Hematopoietic multipotent progenitor cell (in vitro differentiated cells): ENCODE measurements at regions not wholly inside any gene's neighbourhood (a gene's known extent, or its start where the extent isn't known, plus 50 kb on each side); places are given as distances from the start of the nearest gene placed in this dataset.
A peak's percentile ranks its signal among the peaks of the same experiment; 100 is the strongest.
"Not testable (repeated sequence)": the region's sequence is repeated elsewhere in the genome, so short reads cannot be mapped to it uniquely, and the experiment has no call there.

ENCODE experiments used
- DNase-seq, 3 donors: peaks; one replicate each; pipeline ENCODE4 v3.0.0-alpha.2; 2011 to 2015; ENCODE audit warnings: low read depth in 2 of 3, low spot score in 2 of 3

GRCh38 chr20:63145156-63145555 lies 70.8 kb downstream of the YTHDF1 start:
- no peak for DNase-seq

GRCh38 chr20:63142933-63143332 lies 73.0 kb downstream of the YTHDF1 start:
- no peak for DNase-seq

GRCh38 chr20:63141531-63141930 lies 74.4 kb downstream of the YTHDF1 start:
- DNase-seq, result no peak

DNA sequence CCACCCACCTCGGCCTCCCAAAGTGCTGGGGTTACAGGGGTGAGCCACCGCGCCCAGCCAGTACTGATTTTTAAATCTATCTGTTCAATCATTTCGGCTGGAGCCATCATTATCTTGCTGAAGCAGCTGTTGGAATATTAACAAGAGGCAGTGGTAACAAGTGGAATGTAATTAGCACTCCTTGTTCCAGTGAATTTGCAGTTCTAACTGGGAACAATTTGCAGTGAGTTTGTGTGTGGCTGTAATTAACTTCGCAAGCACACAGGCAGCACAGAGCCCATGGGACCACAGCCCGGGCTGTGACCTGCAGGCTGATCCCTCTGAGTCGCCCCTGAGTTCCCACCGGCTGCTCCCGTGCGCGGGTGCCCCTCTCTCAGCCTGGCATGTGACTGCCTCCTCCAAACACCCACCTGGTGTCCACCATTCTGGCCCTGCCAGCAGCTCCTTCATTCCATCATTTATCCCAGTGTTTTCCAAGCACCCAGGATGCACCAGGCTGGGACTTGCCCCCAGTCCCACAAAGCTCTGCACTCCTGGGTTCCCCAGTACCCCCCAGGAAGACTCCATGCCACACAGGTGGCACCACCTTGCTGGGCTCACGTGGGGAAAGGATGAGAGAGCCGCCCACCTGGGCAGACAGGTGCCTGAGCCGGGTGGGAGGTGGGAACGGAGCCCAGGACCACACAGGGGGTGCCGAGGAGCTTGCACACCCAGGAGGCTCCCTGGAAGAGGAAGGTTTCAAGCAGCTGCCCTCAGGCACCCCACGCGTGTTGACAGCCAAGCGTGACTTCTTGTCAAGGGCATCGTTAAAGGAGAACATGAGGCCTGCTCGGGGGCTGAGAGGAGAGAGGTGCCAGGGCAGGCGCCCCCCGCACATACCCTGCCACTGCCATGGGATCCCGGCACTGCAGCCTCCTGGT lies 75.2 kb downstream of the YTHDF1 start:
- DNase-seq, result no peak

DNA sequence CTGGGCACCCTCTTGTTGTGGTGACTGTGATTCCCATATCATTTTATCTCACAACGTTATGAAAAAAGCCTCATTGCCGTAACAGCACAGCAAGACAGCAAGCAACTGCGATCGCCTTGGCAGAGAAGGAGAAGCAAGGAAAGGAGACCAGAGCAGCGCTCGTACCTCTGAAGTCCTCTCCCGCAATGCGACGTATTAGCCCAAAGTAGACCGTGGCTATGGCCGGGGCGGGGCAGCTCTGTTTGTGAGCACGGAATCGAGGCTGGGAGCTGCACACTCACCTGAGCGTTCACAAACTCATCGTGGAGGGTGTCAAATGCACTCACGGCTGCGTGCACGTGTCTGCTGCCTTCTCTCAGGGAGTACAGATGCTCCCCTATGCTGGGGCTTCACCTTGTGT lies 76.1 kb downstream of the YTHDF1 start:
- DNase-seq, result no peak

DNA sequence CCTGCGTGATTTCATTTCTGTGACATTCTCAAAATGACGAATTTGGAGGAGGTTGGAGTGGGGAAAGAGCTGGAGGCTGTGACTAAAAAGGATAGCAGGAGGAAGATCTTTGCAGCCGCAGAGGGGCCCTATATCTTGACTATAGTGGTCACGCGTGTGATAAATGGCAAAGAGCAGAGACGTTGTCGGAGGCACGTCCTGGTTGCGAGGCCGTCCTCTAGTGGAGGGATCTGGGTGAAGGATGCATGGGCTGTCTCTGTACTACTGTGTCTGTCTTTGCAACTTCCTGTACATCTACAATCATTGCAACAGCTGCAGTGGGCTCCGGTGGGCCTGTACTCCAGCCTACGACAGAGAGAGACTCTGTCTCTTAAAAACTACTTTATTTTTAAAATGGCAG lies 76.6 kb downstream of the YTHDF1 start:
- no peak for DNase-seq

GRCh38 chr20:63138855-63139341 lies 77.0 kb downstream of the YTHDF1 start:
- DNase-seq, result no peak

DNA sequence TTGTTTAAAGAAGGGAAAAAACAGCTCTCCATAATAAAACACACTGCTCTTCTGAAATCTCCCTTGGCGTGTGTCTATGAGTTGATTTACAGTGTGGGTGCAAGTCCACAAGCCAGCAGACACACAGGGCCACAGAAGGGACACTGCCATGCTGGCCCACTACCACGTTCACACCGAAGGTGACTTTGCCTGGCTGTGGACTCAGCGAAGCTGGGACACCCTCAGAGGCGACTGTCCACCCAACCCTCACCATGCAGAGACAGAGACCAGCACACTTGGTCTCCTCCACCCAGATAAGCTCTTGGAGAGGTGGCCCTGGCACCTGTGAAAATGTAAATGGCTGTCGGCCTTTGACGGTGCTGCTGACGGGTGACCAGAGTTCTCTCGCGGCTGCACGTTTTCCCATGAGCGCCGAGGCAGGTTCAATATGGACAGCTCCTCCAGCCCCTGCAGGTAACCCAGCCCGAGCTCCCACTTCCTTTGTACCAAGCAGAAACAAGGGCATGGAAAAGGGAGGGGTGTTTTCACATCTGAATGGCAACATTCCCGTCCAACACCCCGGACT lies 78.0 kb downstream of the YTHDF1 start:
- DNase-seq, result no peak

DNA sequence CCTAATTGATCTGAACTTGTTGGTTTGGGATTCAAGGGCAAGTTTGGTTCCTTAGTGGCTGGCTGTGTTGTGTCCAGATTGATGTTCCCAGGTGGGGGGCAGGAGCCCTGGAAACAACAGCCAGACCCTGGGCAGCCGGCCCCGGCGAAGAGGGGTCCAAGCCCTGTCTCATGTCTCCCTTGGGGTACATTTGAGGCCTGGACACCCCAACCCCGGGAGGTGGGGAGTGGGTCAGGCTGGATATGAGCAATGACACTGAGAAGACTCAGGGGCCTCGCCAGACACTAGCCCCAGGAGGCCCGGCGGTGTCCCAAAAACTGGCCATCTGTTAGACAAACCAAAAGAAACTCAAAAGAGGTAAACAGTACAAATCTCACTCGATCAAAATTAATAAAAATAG lies 79.6 kb downstream of the YTHDF1 start:
- no peak for DNase-seq

GRCh38 chr20:63135411-63135810 lies 80.5 kb downstream of the YTHDF1 start:
- no peak for DNase-seq

DNA sequence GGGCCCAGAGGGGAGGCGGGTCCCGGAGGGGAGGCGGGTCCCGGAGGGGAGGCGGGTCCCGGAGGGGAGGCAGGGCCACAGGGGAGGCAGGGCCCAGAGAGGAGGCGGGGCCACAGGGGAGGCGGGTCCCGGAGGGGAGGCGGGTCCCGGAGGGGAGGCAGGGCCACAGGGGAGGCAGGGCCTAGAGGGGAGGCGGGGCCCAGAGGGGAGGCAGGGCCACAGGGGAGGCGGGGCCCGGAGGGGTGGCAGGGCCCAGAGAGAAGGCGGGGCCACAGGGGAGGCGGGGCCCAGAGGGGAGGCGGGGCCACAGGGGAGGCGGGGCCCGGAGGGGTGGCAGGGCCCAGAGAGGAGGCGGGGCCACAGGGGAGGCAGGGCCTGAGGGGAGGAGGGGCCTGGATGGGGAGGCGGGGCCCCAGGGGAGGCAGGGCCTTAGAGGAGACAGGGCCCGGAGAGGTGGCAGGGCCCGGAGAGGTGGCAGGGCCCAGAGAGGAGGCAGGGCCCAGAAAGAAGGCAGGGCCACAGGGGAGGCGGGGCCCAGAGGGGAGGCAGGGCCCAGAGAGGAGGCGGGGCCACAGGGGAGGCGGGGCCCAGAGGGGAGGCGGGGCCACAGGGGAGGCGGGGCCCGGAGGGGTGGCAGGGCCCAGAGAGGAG lies 81.1 kb downstream of the YTHDF1 start:
- DNase-seq, result not testable (repeated sequence)

- DNase-seq, result no peak
These were observed 81.7 kb downstream of the YTHDF1 start for GRCh38 chr20:63134201-63134612.

DNA sequence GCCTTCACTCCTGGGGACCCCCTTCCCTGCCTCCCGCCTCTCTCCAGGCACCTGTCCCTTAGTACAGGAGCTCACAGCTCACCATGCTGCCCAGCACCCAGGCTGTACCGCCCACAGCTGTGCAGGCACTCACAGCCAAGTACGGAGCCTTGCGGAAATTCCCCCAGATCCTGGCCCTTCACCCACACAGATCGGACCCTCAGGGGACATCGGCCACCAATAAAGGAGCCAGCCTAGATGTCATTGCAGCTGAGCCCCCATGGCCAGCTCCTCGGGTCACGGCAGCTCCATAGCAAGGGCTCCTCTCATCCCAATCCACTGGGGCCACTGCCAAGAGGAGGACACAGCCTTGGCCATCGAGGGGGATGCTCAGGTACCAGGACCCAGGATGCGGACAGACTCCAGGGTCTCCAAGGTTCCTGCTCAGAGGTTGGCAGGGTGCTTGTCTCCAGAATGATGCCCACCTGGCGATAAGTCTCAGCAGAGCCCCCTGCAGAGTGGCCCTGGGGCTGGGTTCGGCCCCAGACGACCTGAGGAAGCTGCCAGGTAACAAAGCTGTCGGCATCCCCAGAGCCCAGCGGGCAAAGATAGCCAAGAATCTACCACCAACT lies 82.3 kb downstream of the YTHDF1 start:
- no peak for DNase-seq

DNA sequence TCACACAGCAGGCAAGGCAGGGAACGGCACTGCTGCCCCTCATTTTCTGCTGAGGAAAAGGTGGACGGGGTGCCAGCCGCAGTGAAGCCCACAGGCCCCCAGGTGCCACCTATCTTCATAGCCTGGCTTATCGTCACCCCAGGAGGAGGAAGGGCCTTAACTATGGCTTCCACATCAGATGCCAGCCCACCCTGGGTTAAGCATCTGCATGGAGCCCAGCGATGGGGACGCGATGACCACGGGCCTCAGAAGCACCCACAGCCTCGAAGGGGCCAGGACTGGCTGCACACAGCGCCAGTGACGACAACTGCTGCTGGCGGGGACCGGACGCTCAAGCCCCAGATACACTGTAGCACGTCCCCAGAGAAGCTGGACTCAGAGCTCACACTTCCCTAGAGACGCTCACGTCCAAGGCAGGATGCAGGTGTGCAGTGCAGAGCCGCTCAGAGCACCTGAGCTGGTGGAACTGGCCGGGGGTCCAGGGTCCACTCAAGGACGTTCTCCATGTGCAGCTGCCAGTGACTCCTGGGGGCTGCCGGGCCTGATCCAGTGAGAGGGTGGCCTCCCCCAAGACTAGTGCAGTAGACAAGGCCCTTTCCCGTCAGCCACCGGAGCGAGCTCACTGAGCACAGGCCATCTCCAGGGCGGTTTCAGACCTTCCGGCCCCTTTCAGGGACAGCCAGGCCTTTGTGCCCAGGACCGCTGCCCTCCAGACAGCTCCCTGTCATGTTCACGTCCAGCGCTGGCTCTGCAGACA lies 83.0 kb downstream of the YTHDF1 start:
- DNase-seq, result no peak

- no peak for DNase-seq
These were observed 83.7 kb downstream of the YTHDF1 start for GRCh38 chr20:63132131-63132714.

GRCh38 chr20:63130658-63131577 lies 85.0 kb downstream of the YTHDF1 start:
- DNase-seq, result no peak

DNA sequence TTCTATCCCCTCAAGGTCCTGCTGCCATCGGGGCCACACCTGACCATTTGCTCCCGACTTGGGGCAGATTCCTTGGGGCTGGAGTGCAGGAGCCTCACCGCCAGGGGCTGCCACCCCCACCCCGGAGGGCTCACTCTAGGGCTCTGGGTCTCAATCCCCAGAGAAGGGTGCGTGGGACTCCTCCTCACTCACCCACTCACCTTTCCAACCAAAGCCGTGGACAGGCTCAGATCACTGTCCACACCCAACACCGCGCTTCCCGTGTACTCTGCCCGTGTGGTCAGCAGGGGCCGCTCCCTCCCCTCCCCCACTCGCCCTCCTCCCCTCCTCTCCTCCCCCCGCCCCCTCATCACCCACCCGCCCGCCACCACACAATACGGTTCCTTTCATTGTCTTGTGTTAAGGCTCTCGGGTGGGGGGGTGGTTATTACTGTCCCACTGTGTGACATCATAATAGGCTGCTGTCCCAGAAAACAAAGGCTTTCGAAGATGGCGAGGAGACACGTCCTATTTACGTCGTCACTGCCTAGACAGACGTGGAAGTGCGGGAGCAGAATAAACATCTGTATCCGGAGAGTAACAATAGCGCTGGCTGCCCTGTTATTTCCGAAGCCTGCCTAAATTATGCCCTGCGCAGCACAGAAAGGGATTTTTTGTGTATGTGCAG lies 85.8 kb downstream of the YTHDF1 start:
- DNase-seq, result peak in 1 of 3 donors; percentile 9

GRCh38 chr20:63129376-63129965 lies 86.5 kb downstream of the YTHDF1 start:
- DNase-seq, result no peak
